SKM-1 treated with dmso at 0.1 percent for 144 hours (cell line): ENCODE measurements at regions not wholly inside any gene's neighbourhood (a gene's known extent, or its start where the extent isn't known, plus 50 kb on each side); places are given as distances from the start of the nearest gene placed in this dataset.

Source experiments
- DNase-seq: peaks from one replicate; lab custom pipeline; 2025; ENCODE audit not compliant: unreplicated experiment; lab: John Stamatoyannopoulos, UW

- no peak for DNase-seq
Measured at GRCh38 chr11:92317721-92318120, 93.1 kb downstream of the FAT3 start.

- no peak for DNase-seq
Measured at GRCh38 chr11:92322225-92322624, 97.6 kb downstream of the FAT3 start.

- no peak for DNase-seq
Measured at GRCh38 chr11:92324890-92325289, 100.3 kb downstream of the FAT3 start.

- no peak for DNase-seq
Measured at GRCh38 chr11:92325416-92325815, 100.8 kb downstream of the FAT3 start.

GRCh38 chr11:92329137-92329536 lies 104.5 kb downstream of the FAT3 start:
- DNase-seq, result no peak

- no peak for DNase-seq
Measured at GRCh38 chr11:92329646-92330045, 105.0 kb downstream of the FAT3 start.

GRCh38 chr11:92330114-92330513 lies 105.5 kb downstream of the FAT3 start:
- no peak for DNase-seq

GRCh38 chr11:92332986-92333385 lies 108.4 kb downstream of the FAT3 start:
- no peak for DNase-seq

GRCh38 chr11:92340839-92341238 lies 116.2 kb downstream of the FAT3 start:
- DNase-seq, result peak; percentile 8

GRCh38 chr11:92342034-92342720 lies 117.6 kb downstream of the FAT3 start:
- no peak for DNase-seq

- DNase-seq, result no peak
Measured at GRCh38 chr11:92342886-92343285, 118.3 kb downstream of the FAT3 start.

GRCh38 chr11:92346220-92346619 lies 121.6 kb downstream of the FAT3 start:
- DNase-seq, result no peak

GRCh38 chr11:92347454-92347853 lies 122.8 kb downstream of the FAT3 start:
- no peak for DNase-seq

GRCh38 chr11:92349486-92350156 lies 125.0 kb downstream of the FAT3 start:
- no peak for DNase-seq

GRCh38 chr11:92357344-92357743 lies 132.7 kb downstream of the FAT3 start:
- no peak for DNase-seq

GRCh38 chr11:92357841-92358240 lies 133.2 kb downstream of the FAT3 start:
- DNase-seq, result no peak

GRCh38 chr11:92361551-92361950 lies 136.9 kb downstream of the FAT3 start:
- DNase-seq, result no peak

- no peak for DNase-seq
Measured at GRCh38 chr11:92362989-92363388, 138.4 kb downstream of the FAT3 start.

- DNase-seq, result no peak
Measured at GRCh38 chr11:92364177-92364576, 139.6 kb downstream of the FAT3 start.

- DNase-seq, result no peak
Measured at GRCh38 chr11:92376146-92376599, 151.6 kb downstream of the FAT3 start.

- DNase-seq, result no peak
Measured at GRCh38 chr11:92376680-92377079, 152.1 kb downstream of the FAT3 start.

- no peak for DNase-seq
Measured at GRCh38 chr11:92380882-92381281, 156.3 kb downstream of the FAT3 start.

- no peak for DNase-seq
Measured at GRCh38 chr11:92382311-92382710, 157.7 kb downstream of the FAT3 start.
